ENCODE measurements at regions not wholly inside any gene's neighbourhood (a gene's known extent, or its start where the extent isn't known, plus 50 kb on each side); places are given as distances from the start of the nearest gene placed in this dataset.

DNA sequence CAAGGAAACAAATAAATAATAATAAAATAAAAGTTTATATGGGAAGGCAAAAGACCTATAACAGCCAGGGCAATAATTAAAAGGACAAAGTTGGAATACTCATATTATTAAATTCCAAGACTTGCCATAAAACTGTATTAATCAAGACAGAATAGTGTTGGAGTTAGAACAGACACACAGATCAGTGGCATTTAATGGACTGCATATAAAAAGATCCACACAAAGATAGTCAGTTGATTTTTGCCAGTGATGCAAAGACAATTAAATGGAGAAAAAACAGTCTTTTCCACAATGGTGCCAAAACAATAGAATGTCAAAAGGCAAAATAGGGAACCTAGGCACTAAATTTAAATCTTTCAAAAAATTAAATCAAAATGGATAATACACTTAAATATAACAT lies 587.1 kb upstream of the GRIA3 start:
- no peak for TF ChIP-seq EZH2phosphoT487 (IDR thresholded peaks at IDR 0.05; ENCODE audit: low read length)
- TF ChIP-seq, protein P1, sequence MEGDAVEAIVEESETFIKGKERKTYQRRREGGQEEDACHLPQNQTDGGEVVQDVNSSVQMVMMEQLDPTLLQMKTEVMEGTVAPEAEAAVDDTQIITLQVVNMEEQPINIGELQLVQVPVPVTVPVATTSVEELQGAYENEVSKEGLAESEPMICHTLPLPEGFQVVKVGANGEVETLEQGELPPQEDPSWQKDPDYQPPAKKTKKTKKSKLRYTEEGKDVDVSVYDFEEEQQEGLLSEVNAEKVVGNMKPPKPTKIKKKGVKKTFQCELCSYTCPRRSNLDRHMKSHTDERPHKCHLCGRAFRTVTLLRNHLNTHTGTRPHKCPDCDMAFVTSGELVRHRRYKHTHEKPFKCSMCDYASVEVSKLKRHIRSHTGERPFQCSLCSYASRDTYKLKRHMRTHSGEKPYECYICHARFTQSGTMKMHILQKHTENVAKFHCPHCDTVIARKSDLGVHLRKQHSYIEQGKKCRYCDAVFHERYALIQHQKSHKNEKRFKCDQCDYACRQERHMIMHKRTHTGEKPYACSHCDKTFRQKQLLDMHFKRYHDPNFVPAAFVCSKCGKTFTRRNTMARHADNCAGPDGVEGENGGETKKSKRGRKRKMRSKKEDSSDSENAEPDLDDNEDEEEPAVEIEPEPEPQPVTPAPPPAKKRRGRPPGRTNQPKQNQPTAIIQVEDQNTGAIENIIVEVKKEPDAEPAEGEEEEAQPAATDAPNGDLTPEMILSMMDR (IDR thresholded peaks at IDR 0.05; ENCODE audit: low read length) = no peak
